DND-41 (cell line): ENCODE measurements at regions not wholly inside any gene's neighbourhood (a gene's known extent, or its start where the extent isn't known, plus 50 kb on each side); places are given as distances from the start of the nearest gene placed in this dataset.

ENCODE experiments used
- CTCF ChIP-seq: IDR thresholded peaks from 2 replicates; pipeline ENCODE4 v1.5.1; 2012; ENCODE audit warnings: borderline replicate concordance, low read length, moderate library complexity, mild to moderate bottlenecking; ENCODE audit not compliant: poor library complexity, severe bottlenecking; ENCODE audit errors: extremely low read depth
- EZH2 ChIP-seq: IDR thresholded peaks from 3 replicates; pipeline ENCODE4 v1.6.1; 2012; ENCODE audit warnings: borderline replicate concordance, low read depth, mild to moderate bottlenecking, moderate library complexity, low read length, inconsistent platforms; ENCODE audit not compliant: severe bottlenecking

DNA sequence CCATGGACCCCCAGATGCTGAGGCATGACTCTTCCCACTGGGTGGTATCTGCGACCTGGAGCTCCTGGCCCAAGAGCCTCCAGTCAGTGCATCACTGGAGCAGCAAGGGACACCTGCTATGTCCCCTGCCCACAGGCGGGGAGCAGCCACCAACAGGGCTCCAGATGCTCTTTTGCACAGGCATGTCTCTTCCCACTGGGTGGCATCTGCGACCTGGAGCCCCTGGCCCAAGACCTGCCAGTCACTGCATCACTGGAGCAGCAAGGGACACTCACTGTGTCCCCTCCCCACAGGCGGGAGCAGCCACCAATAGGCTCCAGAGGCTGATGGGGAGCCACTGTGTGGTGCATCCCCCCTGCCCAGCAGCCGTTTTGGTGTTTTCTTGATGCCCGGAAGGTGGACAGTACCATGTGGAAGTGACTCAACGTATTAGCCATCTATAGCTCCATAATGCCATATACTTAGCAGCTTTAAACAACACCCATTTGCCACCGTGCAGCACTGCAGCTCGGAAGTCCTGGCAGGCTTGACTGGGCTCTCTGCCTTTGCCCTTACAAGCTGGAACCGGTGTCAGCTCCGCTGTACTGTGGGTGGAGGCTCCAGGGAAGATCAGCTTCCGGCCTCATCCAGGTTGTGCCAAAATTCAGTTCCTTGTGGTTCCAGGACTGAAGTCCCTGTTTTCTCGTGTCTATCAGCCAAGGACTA is 124.9 kb upstream of the CST7 start:
- TF ChIP-seq EZH2: no peak
- no peak for TF ChIP-seq CTCF
